Endothelial cell of umbilical vein (primary cell): ENCODE measurements at regions not wholly inside any gene's neighbourhood (a gene's known extent, or its start where the extent isn't known, plus 50 kb on each side); places are given as distances from the start of the nearest gene placed in this dataset.

Experiments
- BruUV-seq: library from RNA; stranded (reverse); fragments of 400-500 nt; replicated peaks from 2 replicates; lab custom pipeline; 2021; lab: Mats Ljungman, UMichigan
- CTCF ChIA-PET: fragments of 300-600, 350-600 bp; sonication (Branson Sonifier 250); formaldehyde crosslinking; loops from one replicate; lab custom pipeline; 2021; ENCODE audit warnings: antibody characterized with exemption, inconsistent platforms; lab: Charles Lee
- POLR2A ChIA-PET: fragments of 300-600, 350-600 bp; sonication (Branson Sonifier 250); formaldehyde crosslinking; loops from one replicate; lab custom pipeline; 2021; ENCODE audit warnings: antibody characterized with exemption, inconsistent platforms; lab: Charles Lee
- DNase-seq: peaks from one replicate; pipeline ENCODE4 v3.0.0-alpha.2; 2011; ENCODE audit warnings: low read depth, low spot score
- FAIRE-seq: peaks from 2 replicates; lab custom pipeline; 2011; peaks lifted over from hg19 to GRCh38; lab: Jason Lieb, UNC
- H2AFZ ChIP-seq: 2 replicates; pipeline ENCODE4 v1.6.0; 2012; ENCODE audit warnings: low read depth, low read length, control low read depth, inconsistent platforms
- H3K27ac ChIP-seq: 2 replicates; pipeline ENCODE4 v1.5.1; 2011; ENCODE audit warnings: low read depth, mild to moderate bottlenecking, control low read depth, low read length, moderate library complexity; ENCODE audit not compliant: insufficient read depth
- H3K27me3 ChIP-seq, 2 experiments: 2 replicates each; pipeline versions ENCODE4 v1.6.0 to v1.6.1; 2011; ENCODE audit warnings: low read length in 2 of 2, mixed read lengths in 1 of 2; ENCODE audit not compliant: control insufficient read depth in 2 of 2, insufficient read depth in 2 of 2
- H3K36me3 ChIP-seq, 2 experiments: 2 replicates in 1 of 2; 3 replicates in 1 of 2; pipeline ENCODE4 v1.5.1; 2011; ENCODE audit warnings: low read length in 2 of 2, mild to moderate bottlenecking in 1 of 2, moderate library complexity in 1 of 2; ENCODE audit not compliant: control insufficient read depth in 2 of 2, insufficient read depth in 2 of 2; ENCODE audit errors: extremely low read depth in 1 of 2
- H3K4me1 ChIP-seq: 3 replicates; pipeline ENCODE4 v1.5.1; 2011; ENCODE audit warnings: mild to moderate bottlenecking, low read length; ENCODE audit not compliant: control insufficient read depth, insufficient read depth; ENCODE audit errors: extremely low read depth
- H3K4me2 ChIP-seq: 2 replicates; pipeline ENCODE4 v1.6.1; 2011; ENCODE audit warnings: low read length, control low read depth, mixed read lengths; ENCODE audit not compliant: insufficient read depth
- H3K4me3 ChIP-seq, 3 experiments: fragments of 200-600 bp in 1 of 3; sonication (generic), shearing (Covaris generic) in 1 of 3; replicated peaks in 1 of 3; 2 replicates each; pipeline ENCODE4 v1.5.1; 2011 to 2016; ENCODE audit warnings: control low read depth in 3 of 3, low read length in 3 of 3, mild to moderate bottlenecking in 2 of 3, inconsistent platforms in 1 of 3, low read depth in 1 of 3, moderate library complexity in 1 of 3; ENCODE audit not compliant: insufficient read depth in 1 of 3
- H3K79me2 ChIP-seq: 2 replicates; pipeline ENCODE4 v1.6.0; 2012; ENCODE audit warnings: low read length, inconsistent platforms; ENCODE audit not compliant: control insufficient read depth, insufficient read depth
- H3K9ac ChIP-seq: replicated peaks from 2 replicates; pipeline ENCODE3; 2011; ENCODE audit warnings: low read length, control low read depth; ENCODE audit not compliant: insufficient read depth; ENCODE audit errors: extremely low read depth
- H3K9me1 ChIP-seq: replicated peaks from 3 replicates; pipeline ENCODE4 v1.6.0; 2011; ENCODE audit warnings: mild to moderate bottlenecking, low read length; ENCODE audit not compliant: control insufficient read depth, insufficient read depth; ENCODE audit errors: extremely low read depth
- H3K9me3 ChIP-seq: replicated peaks from 2 replicates; pipeline ENCODE4 v1.5.1; 2012; ENCODE audit warnings: low read length, inconsistent platforms; ENCODE audit not compliant: control insufficient read depth, insufficient read depth
- H4K20me1 ChIP-seq: replicated peaks from 2 replicates; pipeline ENCODE3; 2011; ENCODE audit warnings: mild to moderate bottlenecking, low read length; ENCODE audit not compliant: control insufficient read depth, insufficient read depth; ENCODE audit errors: extremely low read depth
- EZH2 ChIP-seq: IDR thresholded peaks from 2 replicates; pipeline ENCODE4 v1.6.1; 2012; ENCODE audit warnings: borderline replicate concordance, low read depth, mild to moderate bottlenecking, moderate library complexity, low read length, inconsistent platforms; ENCODE audit not compliant: severe bottlenecking
- FOS ChIP-seq: IDR thresholded peaks from 2 replicates; pipeline ENCODE4 v1.6.1; 2011; ENCODE audit warnings: mild to moderate bottlenecking, low read length, moderate library complexity, borderline replicate concordance; ENCODE audit not compliant: insufficient read depth
- GATA2 ChIP-seq: IDR thresholded peaks from 2 replicates; pipeline ENCODE4 v1.7.0; 2011; ENCODE audit warnings: low read depth, mild to moderate bottlenecking, moderate library complexity, mixed read lengths, low read length; ENCODE audit not compliant: insufficient read length, insufficient read depth
- JUN ChIP-seq: IDR thresholded peaks from 2 replicates; pipeline ENCODE4 v1.6.1; 2011; ENCODE audit warnings: borderline replicate concordance, low read depth; ENCODE audit not compliant: insufficient read length, insufficient read depth
- MYC ChIP-seq: IDR thresholded peaks from one replicate; pipeline ENCODE4 v1.6.1; 2011; ENCODE audit warnings: mild to moderate bottlenecking, low read depth, low read length
- POLR2A ChIP-seq: IDR thresholded peaks from 2 replicates; pipeline ENCODE4 v1.6.1; 2012; ENCODE audit warnings: low read depth, mild to moderate bottlenecking, control low read depth, low read length
- POLR2AphosphoS5 ChIP-seq: IDR thresholded peaks from 2 replicates; pipeline ENCODE4 v1.6.1; 2012; ENCODE audit warnings: low read depth, mild to moderate bottlenecking, control low read depth, low read length, moderate library complexity; ENCODE audit not compliant: insufficient read depth
- dilution Hi-C: fragments of 300-500 bp; cut with MboI; formaldehyde crosslinking; loops from one replicate; pipeline ENCODE4 v1.15.0; 2019; ENCODE audit warnings: low sequenced_read_pairs; ENCODE audit not compliant: extremely low pct_ligation_motif_present
- intact Hi-C: fragments of 100-400 bp; cut with micrococcal nuclease; formaldehyde crosslinking; loops from one replicate; pipeline ENCODE4 v1.10.0; 2022
- TF ChIP-seq, protein P1 (sequence below), 2 donors: IDR thresholded peaks; 1 replicate in 1 of 2; 2 replicates in 1 of 2; pipeline ENCODE4 v1.5.1; 2011; ENCODE audit warnings: low read length in 2 of 2, mild to moderate bottlenecking in 2 of 2, moderate library complexity in 2 of 2, control low read depth in 1 of 2, inconsistent platforms in 1 of 2, low read depth in 1 of 2; ENCODE audit not compliant: insufficient read depth in 1 of 2; ENCODE audit errors: extremely low read depth in 1 of 2
- TF ChIP-seq, protein P2 (sequence below): IDR thresholded peaks from 2 replicates; pipeline ENCODE4 v1.6.1; 2011; ENCODE audit not compliant: insufficient read depth, insufficient read length

DNA sequence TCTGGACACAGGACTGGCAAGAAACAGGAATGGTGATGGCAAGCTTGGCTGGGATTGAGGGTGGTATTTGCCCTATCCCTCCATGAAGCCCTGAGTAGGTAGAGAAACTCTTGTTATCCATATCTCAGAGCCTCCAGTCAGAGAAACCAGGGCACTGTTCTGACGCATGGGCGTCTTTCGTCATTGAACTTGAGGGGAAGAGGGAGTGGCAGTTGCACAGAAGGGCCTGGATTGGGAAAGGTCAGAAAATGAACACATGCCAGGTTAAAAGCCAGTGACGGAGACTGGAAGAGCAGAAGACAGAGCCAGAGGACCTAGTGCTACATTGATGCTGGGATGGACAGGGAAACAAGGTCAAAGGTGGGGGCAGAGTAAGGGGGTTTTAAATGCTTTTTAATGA, 516.7 kb downstream of the PLPP3 start:
- dilution Hi-C loops, result no loop called here
- Histone ChIP-seq H3K4me1 (no peaks in the 10 kb centered on the region), H2AFZ (no peak overlapping the region), H3K9ac (no peak overlapping the region), H3K79me2 (no peaks in the 10 kb centered on the region), H3K27me3 (no peaks in the 10 kb centered on the region), H3K9me3 (no peaks in the 10 kb centered on the region), H3K9me1 (no peaks in the 10 kb centered on the region), H3K27ac (no peak overlapping the region), H3K36me3 (no peaks in the 10 kb centered on the region), H3K4me2 (no peak overlapping the region), H4K20me1 (no peaks in the 10 kb centered on the region), H3K4me3 (no peak overlapping the region)
- ChIA-PET CTCF (interaction anchor here (0.6 kb wide), 1 partner anchor 75 kb away, joined by 3 read pairs; no protein-coding TSS in a partner anchor), POLR2A (no interaction called here)
- no TSS peak for BruUV-seq
- intact Hi-C loops, result no loop called here
- no peak for DNase-seq
- no peak for FAIRE-seq
- no peak for TF ChIP-seq FOS
- TF ChIP-seq JUN, result no peak
- TF ChIP-seq GATA2, result no peak
- TF ChIP-seq POLR2A, result no peak
- TF ChIP-seq EZH2, result no peak
- TF ChIP-seq MYC, result no peak
- TF ChIP-seq, protein P1, sequence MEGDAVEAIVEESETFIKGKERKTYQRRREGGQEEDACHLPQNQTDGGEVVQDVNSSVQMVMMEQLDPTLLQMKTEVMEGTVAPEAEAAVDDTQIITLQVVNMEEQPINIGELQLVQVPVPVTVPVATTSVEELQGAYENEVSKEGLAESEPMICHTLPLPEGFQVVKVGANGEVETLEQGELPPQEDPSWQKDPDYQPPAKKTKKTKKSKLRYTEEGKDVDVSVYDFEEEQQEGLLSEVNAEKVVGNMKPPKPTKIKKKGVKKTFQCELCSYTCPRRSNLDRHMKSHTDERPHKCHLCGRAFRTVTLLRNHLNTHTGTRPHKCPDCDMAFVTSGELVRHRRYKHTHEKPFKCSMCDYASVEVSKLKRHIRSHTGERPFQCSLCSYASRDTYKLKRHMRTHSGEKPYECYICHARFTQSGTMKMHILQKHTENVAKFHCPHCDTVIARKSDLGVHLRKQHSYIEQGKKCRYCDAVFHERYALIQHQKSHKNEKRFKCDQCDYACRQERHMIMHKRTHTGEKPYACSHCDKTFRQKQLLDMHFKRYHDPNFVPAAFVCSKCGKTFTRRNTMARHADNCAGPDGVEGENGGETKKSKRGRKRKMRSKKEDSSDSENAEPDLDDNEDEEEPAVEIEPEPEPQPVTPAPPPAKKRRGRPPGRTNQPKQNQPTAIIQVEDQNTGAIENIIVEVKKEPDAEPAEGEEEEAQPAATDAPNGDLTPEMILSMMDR (IDR thresholded peaks at IDR 0.05; ENCODE audit: extremely low read depth in 1 of 2, insufficient read depth in 1 of 2, low read depth in 1 of 2, low read length in 2 of 2), result no peak
- no peak for TF ChIP-seq POLR2AphosphoS5
- TF ChIP-seq, protein P2, sequence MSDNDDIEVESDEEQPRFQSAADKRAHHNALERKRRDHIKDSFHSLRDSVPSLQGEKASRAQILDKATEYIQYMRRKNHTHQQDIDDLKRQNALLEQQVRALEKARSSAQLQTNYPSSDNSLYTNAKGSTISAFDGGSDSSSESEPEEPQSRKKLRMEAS, result no peak
